Cardiac muscle cell (in vitro differentiated cells and primary cell): ENCODE measurements at regions not wholly inside any gene's neighbourhood (a gene's known extent, or its start where the extent isn't known, plus 50 kb on each side); places are given as distances from the start of the nearest gene placed in this dataset.
"Not testable (repeated sequence)": the region's sequence is repeated elsewhere in the genome, so short reads cannot be mapped to it uniquely, and the experiment has no call there.

Source experiments
- DNase-seq, 2 donors: peaks; one replicate each; pipeline versions ENCODE4 v3.0.0 to v3.0.0-alpha.2; 2010 to 2017; ENCODE audit warnings: low read depth in 1 of 2, low spot score in 1 of 2
- H3K27ac ChIP-seq: fragments of 200-600 bp; sonication (generic); 2 replicates; pipeline ENCODE4 v1.5.1; 2016
- H3K27me3 ChIP-seq: fragments of 200-600 bp; sonication (generic); 2 replicates; pipeline ENCODE4 v1.6.0; 2016; ENCODE audit warnings: control low read depth
- H3K36me3 ChIP-seq: fragments of 200-600 bp; sonication (generic); 2 replicates; pipeline ENCODE4 v1.5.1; 2016; ENCODE audit warnings: control low read depth
- H3K4me1 ChIP-seq: fragments of 200-600 bp; sonication (generic); 2 replicates; pipeline ENCODE4 v1.8.1; 2017; ENCODE audit warnings: low read depth, mild to moderate bottlenecking, mixed run types
- H3K4me3 ChIP-seq: fragments of 200-600 bp; sonication (generic); 2 replicates; pipeline ENCODE4 v1.5.1; 2016; ENCODE audit warnings: mild to moderate bottlenecking
- H3K9me3 ChIP-seq: fragments of 200-600 bp; sonication (generic); 2 replicates; pipeline ENCODE4 v1.5.1; 2017; ENCODE audit warnings: low read depth, mild to moderate bottlenecking, control low read depth
- CTCF ChIP-seq: IDR thresholded peaks from 2 replicates; pipeline ENCODE4 v1.5.1; 2012; ENCODE audit warnings: low read depth, mild to moderate bottlenecking, low read length

DNA sequence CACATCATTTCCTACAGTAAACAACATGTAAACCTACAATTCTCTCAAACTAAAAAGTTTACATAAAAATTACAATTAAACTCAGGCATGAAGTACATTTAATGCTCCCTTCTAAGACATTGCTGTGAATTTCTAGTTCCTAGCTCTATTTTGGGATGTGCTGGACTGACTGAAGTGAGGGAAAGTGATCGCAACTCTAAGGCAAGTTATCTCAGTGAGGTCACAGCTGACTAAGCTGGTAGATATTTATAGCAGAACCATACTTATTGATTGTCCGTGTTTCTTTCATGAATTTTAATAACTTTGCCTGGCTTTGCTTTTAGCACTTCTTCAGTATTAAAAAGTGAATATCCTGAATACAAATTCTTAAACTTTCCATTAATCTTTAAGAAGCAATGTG is 570.4 kb upstream of the GALNTL6 start:
- TF ChIP-seq CTCF, result no peak
- Histone ChIP-seq H3K4me1 (no peaks in the 10 kb centered on the region), H3K27ac (no peak overlapping the region), H3K36me3 (no peaks in the 10 kb centered on the region), H3K27me3 (no peaks in the 10 kb centered on the region), H3K4me3 (no peak overlapping the region), H3K9me3 (no peaks in the 10 kb centered on the region)
- DNase-seq, result no peak

GRCh38 chr4:171239196-171239595 is 574.0 kb upstream of the GALNTL6 start:
- no peak for DNase-seq
- H3K4me3 ChIP-seq, result no peak overlapping the region
- no peaks in the 10 kb centered on the region for H3K27me3 ChIP-seq
- TF ChIP-seq CTCF, result no peak
- no peaks in the 10 kb centered on the region for H3K36me3 ChIP-seq
- H3K4me1 ChIP-seq, result peaks cover 11% of the 10 kb centered on the region
- no peak overlapping the region for H3K27ac ChIP-seq
- no peaks in the 10 kb centered on the region for H3K9me3 ChIP-seq

GRCh38 chr4:171235521-171235920 is 577.7 kb upstream of the GALNTL6 start:
- Histone ChIP-seq H3K9me3 (no peaks in the 10 kb centered on the region), H3K27ac (no peak overlapping the region), H3K36me3 (no peaks in the 10 kb centered on the region), H3K4me3 (no peak overlapping the region), H3K4me1 (peaks cover 11% of the 10 kb centered on the region), H3K27me3 (no peaks in the 10 kb centered on the region)
- no peak for TF ChIP-seq CTCF
- no peak for DNase-seq

- not testable (repeated sequence) for H3K9me3 ChIP-seq, H3K27me3 ChIP-seq, H3K36me3 ChIP-seq, H3K27ac ChIP-seq, H3K4me1 ChIP-seq, DNase-seq, H3K4me3 ChIP-seq
Measured at GRCh38 chr4:171229354-171229753, 583.9 kb upstream of the GALNTL6 start.

GRCh38 chr4:171221181-171221580 is 592.0 kb upstream of the GALNTL6 start:
- Histone ChIP-seq H3K4me3 (no peak overlapping the region), H3K27me3 (no peaks in the 10 kb centered on the region), H3K36me3 (no peaks in the 10 kb centered on the region), H3K27ac (no peak overlapping the region), H3K9me3 (no peaks in the 10 kb centered on the region), H3K4me1 (no peaks in the 10 kb centered on the region)
- TF ChIP-seq CTCF, result no peak
- DNase-seq, result no peak

DNA sequence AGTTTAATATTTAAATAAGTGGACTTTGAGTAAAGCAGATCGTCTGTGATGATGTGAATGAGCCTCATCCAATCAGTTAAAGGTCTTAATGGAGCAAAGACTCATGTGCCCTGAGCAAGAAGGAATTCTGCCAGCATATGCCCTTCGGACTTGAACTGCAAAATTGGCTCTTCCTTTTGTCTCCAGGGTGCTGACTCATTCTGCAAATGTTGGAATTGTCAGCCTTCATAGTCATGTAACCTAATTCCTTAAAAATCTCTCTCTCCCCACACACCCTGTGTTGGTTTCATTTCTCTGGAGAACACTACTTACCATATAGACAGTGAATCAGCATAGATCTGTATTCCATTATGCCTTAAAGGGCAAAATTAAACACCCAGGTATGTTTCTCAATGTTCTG is 609.8 kb upstream of the GALNTL6 start:
- Histone ChIP-seq H3K4me1 (no peaks in the 10 kb centered on the region), H3K27ac (no peak overlapping the region), H3K27me3 (no peaks in the 10 kb centered on the region), H3K9me3 (no peaks in the 10 kb centered on the region), H3K36me3 (no peaks in the 10 kb centered on the region), H3K4me3 (no peak overlapping the region)
- no peak for DNase-seq
- TF ChIP-seq CTCF, result no peak
